ENCODE measurements at regions not wholly inside any gene's neighbourhood (a gene's known extent, or its start where the extent isn't known, plus 50 kb on each side); places are given as distances from the start of the nearest gene placed in this dataset.

- TF ChIP-seq CTCF (IDR thresholded peaks at IDR 0.05) (no peak), EZH2 (IDR thresholded peaks at IDR 0.05; ENCODE audit: borderline replicate concordance, insufficient read depth, low read depth, low read length, poor library complexity, severe bottlenecking) (no peak)
Observed at GRCh38 chr1:47502746-47503370, 65.0 kb downstream of the FOXD2 start.

Measured in B cell (primary cell).